H1 (cell line): ENCODE measurements at regions not wholly inside any gene's neighbourhood (a gene's known extent, or its start where the extent isn't known, plus 50 kb on each side); places are given as distances from the start of the nearest gene placed in this dataset.

Experiments
- CTCF ChIA-PET: fragments of 300-600 bp; sonication (Branson Sonifier 250); formaldehyde crosslinking; loops from one replicate; lab custom pipeline; 2021; ENCODE audit not compliant: partially characterized antibody; lab: Charles Lee
- POLR2A ChIA-PET: fragments of 300-600 bp; sonication (Branson Sonifier 250); formaldehyde crosslinking; loops from one replicate; lab custom pipeline; 2021; ENCODE audit warnings: inconsistent platforms; ENCODE audit not compliant: partially characterized antibody; lab: Charles Lee
- DNase-seq, 2 experiments: peaks; one replicate each; pipeline versions ENCODE4 v3.0.0 to v3.0.0-alpha.2; 2010 to 2022; ENCODE audit warnings: low spot score in 2 of 2, low read depth in 1 of 2, mixed read lengths in 1 of 2
- FAIRE-seq: peaks from 2 replicates; lab custom pipeline; 2011; peaks lifted over from hg19 to GRCh38; lab: Jason Lieb, UNC
- H2AFZ ChIP-seq: 2 replicates; pipeline ENCODE4 v1.8.1; 2012; ENCODE audit warnings: low read length, inconsistent platforms
- H2AK5ac ChIP-seq: 2 replicates; pipeline ENCODE4 v1.6.1; 2013; ENCODE audit warnings: low read depth, low read length
- H2BK120ac ChIP-seq: replicated peaks from 2 replicates; pipeline ENCODE3; 2013; ENCODE audit warnings: low read depth, low read length, inconsistent platforms
- H2BK12ac ChIP-seq: 2 replicates; pipeline ENCODE4 v1.6.1; 2013; ENCODE audit warnings: low read depth, low read length
- H2BK15ac ChIP-seq: 2 replicates; pipeline ENCODE4 v1.6.1; 2013; ENCODE audit warnings: low read length
- H2BK20ac ChIP-seq: 2 replicates; pipeline ENCODE4 v1.6.1; 2013; ENCODE audit warnings: low read length
- H2BK5ac ChIP-seq: 2 replicates; pipeline ENCODE4 v1.6.1; 2013; ENCODE audit warnings: low read depth, low read length
- H3K14ac ChIP-seq: 2 replicates; pipeline ENCODE4 v1.6.1; 2013; ENCODE audit warnings: inconsistent platforms; ENCODE audit not compliant: insufficient read length
- H3K18ac ChIP-seq: 2 replicates; pipeline ENCODE4 v1.6.1; 2013; ENCODE audit warnings: low read length; ENCODE audit errors: extremely low read depth
- H3K23ac ChIP-seq: 2 replicates; pipeline ENCODE4 v1.6.1; 2013; ENCODE audit warnings: inconsistent platforms; ENCODE audit not compliant: insufficient read length
- H3K23me2 ChIP-seq: 2 replicates; pipeline ENCODE4 v1.6.1; 2013; ENCODE audit warnings: low read depth, low read length
- H3K27ac ChIP-seq: 2 replicates; pipeline ENCODE4 v1.6.1; 2011; ENCODE audit warnings: low read depth, low read length, inconsistent platforms
- H3K27me3 ChIP-seq, 4 experiments: replicated peaks in 1 of 4; 1 replicate in 1 of 4; 2 replicates in 3 of 4; pipeline versions ENCODE4 v1.6.1 to v1.8.1; 2011 to 2013; ENCODE audit warnings: low read length in 3 of 4, mild to moderate bottlenecking in 3 of 4, inconsistent platforms in 2 of 4, mixed read lengths in 2 of 4, moderate library complexity in 1 of 4; ENCODE audit not compliant: control insufficient read depth in 3 of 4, insufficient read depth in 3 of 4; ENCODE audit errors: extremely low read depth in 1 of 4
- H3K36me3 ChIP-seq, 4 experiments: 2 replicates each; pipeline versions ENCODE4 v1.6.1 to v1.8.1; 2011 to 2013; ENCODE audit warnings: mild to moderate bottlenecking in 4 of 4, low read length in 3 of 4, moderate library complexity in 2 of 4, control low read depth in 1 of 4, inconsistent platforms in 1 of 4; ENCODE audit not compliant: insufficient read depth in 4 of 4, control insufficient read depth in 2 of 4
- H3K4ac ChIP-seq: replicated peaks from 2 replicates; pipeline ENCODE3; 2013; ENCODE audit warnings: low read length, low read depth, mixed read lengths, inconsistent platforms; ENCODE audit not compliant: insufficient read length
- H3K4me1 ChIP-seq, 4 experiments: replicated peaks in 1 of 4; 1 replicate in 1 of 4; 2 replicates in 3 of 4; pipeline versions ENCODE4 v1.6.1 to v1.8.1; 2011 to 2013; ENCODE audit warnings: low read length in 3 of 4, inconsistent platforms in 2 of 4, mixed read lengths in 1 of 4; ENCODE audit not compliant: insufficient read depth in 4 of 4, control insufficient read depth in 3 of 4
- H3K4me2 ChIP-seq, 2 experiments: 2 replicates each; pipeline versions ENCODE4 v1.6.1 to v1.8.1; 2011 to 2013; ENCODE audit warnings: low read depth in 2 of 2, low read length in 2 of 2, control low read depth in 1 of 2, inconsistent platforms in 1 of 2, mild to moderate bottlenecking in 1 of 2; ENCODE audit not compliant: insufficient read depth in 1 of 2
- H3K4me3 ChIP-seq, 4 experiments: fragments of 200-600, 300-600 bp in 1 of 4; sonication (generic), shearing (Covaris generic), sonication (Bioruptor Twin) in 1 of 4; 2 replicates each; pipeline versions ENCODE4 v1.5.1 to v1.8.1; 2011 to 2016; ENCODE audit warnings: low read length in 4 of 4, low read depth in 3 of 4, control low read depth in 2 of 4, inconsistent platforms in 2 of 4, mild to moderate bottlenecking in 2 of 4, mixed read lengths in 1 of 4, moderate library complexity in 1 of 4; ENCODE audit not compliant: insufficient read depth in 2 of 4; ENCODE audit errors: extremely low read depth in 1 of 4
- H3K56ac ChIP-seq: replicated peaks from 2 replicates; pipeline ENCODE3; 2013; ENCODE audit warnings: low read depth, mild to moderate bottlenecking, mixed read lengths, low read length, inconsistent platforms; ENCODE audit not compliant: insufficient read length
- H3K79me1 ChIP-seq: 2 replicates; pipeline ENCODE4 v1.6.1; 2013; ENCODE audit warnings: low read depth, low read length, control low read depth
- H3K79me2 ChIP-seq, 2 experiments: 2 replicates each; pipeline versions ENCODE4 v1.6.1 to v1.8.1; 2012 to 2013; ENCODE audit warnings: low read length in 2 of 2, mild to moderate bottlenecking in 2 of 2, inconsistent platforms in 1 of 2; ENCODE audit not compliant: insufficient read depth in 2 of 2, control insufficient read depth in 1 of 2
- H3K9ac ChIP-seq, 4 experiments: replicated peaks in 1 of 4; 1 replicate in 1 of 4; 2 replicates in 3 of 4; pipeline versions ENCODE4 v1.6.1 to v1.8.1; 2011 to 2013; ENCODE audit warnings: low read depth in 3 of 4, low read length in 3 of 4, control low read depth in 2 of 4, mild to moderate bottlenecking in 2 of 4, moderate library complexity in 2 of 4, inconsistent platforms in 1 of 4; ENCODE audit errors: extremely low read depth in 1 of 4
- H3K9me3 ChIP-seq, 2 experiments: 2 replicates each; pipeline versions ENCODE4 v1.6.1 to v1.8.1; 2012 to 2013; ENCODE audit warnings: mild to moderate bottlenecking in 2 of 2, moderate library complexity in 2 of 2, control low read depth in 1 of 2, inconsistent platforms in 1 of 2, low read depth in 1 of 2, low read length in 1 of 2, mixed read lengths in 1 of 2; ENCODE audit not compliant: insufficient read depth in 2 of 2
- H4K20me1 ChIP-seq, 2 experiments: replicated peaks in 1 of 2; 2 replicates each; pipeline versions ENCODE3 to v1.8.1; 2011 to 2013; ENCODE audit warnings: inconsistent platforms in 2 of 2, low read length in 2 of 2, mild to moderate bottlenecking in 1 of 2; ENCODE audit not compliant: insufficient read depth in 2 of 2, control insufficient read depth in 1 of 2
- H4K5ac ChIP-seq: 2 replicates; pipeline ENCODE4 v1.6.1; 2013; ENCODE audit warnings: low read length, low read depth, mixed read lengths, inconsistent platforms; ENCODE audit not compliant: insufficient read length
- H4K8ac ChIP-seq: 2 replicates; pipeline ENCODE4 v1.8.0; 2013; ENCODE audit warnings: mild to moderate bottlenecking, moderate library complexity, low read length, inconsistent platforms; ENCODE audit not compliant: insufficient read depth; ENCODE audit errors: extremely low read depth
- H4K91ac ChIP-seq: replicated peaks from 2 replicates; pipeline ENCODE3; 2013; ENCODE audit warnings: low read length, mixed read lengths, inconsistent platforms; ENCODE audit not compliant: insufficient read length
- BCL11A ChIP-seq, 2 experiments: IDR thresholded peaks; one replicate each; pipeline ENCODE4 v1.6.1; 2011; ENCODE audit warnings: low read depth in 2 of 2, low read length in 2 of 2, mild to moderate bottlenecking in 2 of 2
- CBX5 ChIP-seq: fragments of 300-800, 300-1000 bp; sonication (generic); IDR thresholded peaks from 2 replicates; pipeline ENCODE4 v1.7.1; 2016; ENCODE audit warnings: antibody characterized with exemption, low read length, low read depth
- CBX8 ChIP-seq: fragments of 300-800, 300-1000 bp; sonication (generic); IDR thresholded peaks from 2 replicates; pipeline ENCODE4 v1.7.1; 2016; ENCODE audit warnings: low read depth, low read length, borderline replicate concordance
- CTCF ChIP-seq, 3 experiments: IDR thresholded peaks; 1 replicate in 2 of 3; 2 replicates in 1 of 3; pipeline versions ENCODE4 v1.5.1 to v1.6.1; 2011; ENCODE audit warnings: low read length in 3 of 3, mild to moderate bottlenecking in 3 of 3, inconsistent platforms in 2 of 3, low read depth in 1 of 3, moderate library complexity in 1 of 3; ENCODE audit not compliant: insufficient read depth in 1 of 3; ENCODE audit errors: control extremely low read depth in 1 of 3
- EZH2 ChIP-seq: fragments of 200-600 bp; sonication (generic); IDR thresholded peaks from 2 replicates; pipeline ENCODE4 v1.7.1; 2012; ENCODE audit warnings: low read depth, mild to moderate bottlenecking, moderate library complexity, low read length, inconsistent platforms; ENCODE audit not compliant: severe bottlenecking
- JUND ChIP-seq: IDR thresholded peaks from 2 replicates; pipeline ENCODE4 v1.6.1; 2011; ENCODE audit warnings: mild to moderate bottlenecking, improper control_type of control experiment, low read length
- RXRA ChIP-seq: IDR thresholded peaks from 2 replicates; pipeline ENCODE4 v1.6.1; 2011; ENCODE audit warnings: low read depth, mild to moderate bottlenecking, low read length, moderate library complexity; ENCODE audit not compliant: insufficient read depth
- SAP30 ChIP-seq: fragments of 300-600 bp; sonication (generic); IDR thresholded peaks from 2 replicates; pipeline ENCODE4 v1.7.1; 2012; ENCODE audit warnings: low read length, moderate library complexity, mild to moderate bottlenecking, inconsistent platforms; ENCODE audit not compliant: insufficient read depth, insufficient replicate concordance
- SP2 ChIP-seq: IDR thresholded peaks from 2 replicates; pipeline ENCODE4 v1.6.1; 2012; ENCODE audit warnings: mild to moderate bottlenecking, low read length, inconsistent platforms
- TAF1 ChIP-seq: IDR thresholded peaks from 2 replicates; pipeline ENCODE4 v1.6.1; 2011; ENCODE audit warnings: mild to moderate bottlenecking, low read depth, low read length
- TBP ChIP-seq: IDR thresholded peaks from 2 replicates; pipeline ENCODE4 v1.6.1; 2011; ENCODE audit warnings: low read depth, low read length, improper control_type of control experiment
- WGBS, 2 experiments: shearing (Covaris generic) in 1 of 2; methylation state at CpG; one replicate each; pipeline versions ENCODE4 v1.1.6 to v1.1.7; 2013 to 2015; ENCODE audit warnings: low lambda C conversion rate in 2 of 2, mixed read lengths in 2 of 2, inconsistent platforms in 1 of 2, low coverage in 1 of 2, missing lambda C conversion rate in 1 of 2; ENCODE audit not compliant: insufficient replicate concordance in 2 of 2, insufficient coverage in 1 of 2, insufficient read length in 1 of 2; ENCODE audit errors: extremely low coverage in 1 of 2, missing lambda C conversion rate in 1 of 2; 5-methylcytosine and 5-hydroxymethylcytosine counted together

- Histone ChIP-seq H2BK12ac (no peak overlapping the region), H3K27me3 (no peaks in the 10 kb centered on the region), H3K14ac (no peak overlapping the region), H2AK5ac (no peak overlapping the region), H3K9me3 (no peaks in the 10 kb centered on the region), H4K5ac (no peak overlapping the region), H3K4me1 (no peaks in the 10 kb centered on the region), H2BK20ac (no peak overlapping the region)
- CTCF ChIA-PET: interaction anchor here (0.6 to 2.5 kb wide), 11 partner anchors 9 to 1082 kb away, joined by 3 to 13 read pairs (median 4); no protein-coding TSS in a partner anchor
- TF ChIP-seq TAF1: no peak
- TF ChIP-seq CBX5: no peak
- no peak for TF ChIP-seq CBX8
- TF ChIP-seq JUND: no peak
- no peak for TF ChIP-seq RXRA
- TF ChIP-seq EZH2: no peak
- no peak for TF ChIP-seq TBP
- TF ChIP-seq SAP30: no peak
- no peak for TF ChIP-seq BCL11A (IDR thresholded peaks at IDR 0.05; ENCODE audit: low read depth in 2 of 2, low read length in 2 of 2)
- no peak for TF ChIP-seq CTCF (IDR thresholded peaks at IDR 0.05; ENCODE audit: control extremely low read depth in 1 of 3, insufficient read depth in 1 of 3, low read depth in 1 of 3, low read length in 3 of 3)
- no peak for TF ChIP-seq SP2
- TF ChIP-seq, all 59 proteins: peak for 0
- Histone ChIP-seq H2BK5ac (no peak overlapping the region), H3K56ac (no peak overlapping the region), H3K4ac (no peak overlapping the region), H3K36me3 (no peaks in the 10 kb centered on the region), H3K27ac (no peak overlapping the region), H4K20me1 (no peaks in the 10 kb centered on the region), H2AFZ (no peak overlapping the region), H3K79me1 (no peaks in the 10 kb centered on the region), H4K91ac (no peak overlapping the region), H3K9ac (no peak overlapping the region), H3K18ac (no peak overlapping the region), H3K23me2 (no peaks in the 10 kb centered on the region), H3K23ac (no peak overlapping the region), H2BK15ac (no peak overlapping the region), H3K4me3 (no peak overlapping the region), H2BK120ac (no peak overlapping the region), H3K4me2 (no peak overlapping the region), H4K8ac (no peak overlapping the region), H3K79me2 (no peaks in the 10 kb centered on the region)
- whole genome bisulfite sequencing, 2 experiments: 91% methylated on average over 8 of the region's 8 CpGs; no CpG with 5 or more reads in 1 of the 2 experiments
- no peak for DNase-seq
- no peak for FAIRE-seq
- POLR2A ChIA-PET: no interaction called here
Measured at GRCh38 chr14:44847526-44848309, 114.0 kb downstream of the KLHL28 start.
